Stimulated activated CD4-positive, alpha-beta T cell treated with anti-CD3 and anti-CD28 coated beads, TNF-alpha, amount 100 ng/mL, for 4 hours (primary cell): ENCODE measurements at regions not wholly inside any gene's neighbourhood (a gene's known extent, or its start where the extent isn't known, plus 50 kb on each side); places are given as distances from the start of the nearest gene placed in this dataset.

Source experiments
- DNase-seq, 3 experiments: peaks; one replicate each; pipeline ENCODE4 v3.0.0-alpha.2; 2020; ENCODE audit warnings: low read depth in 3 of 3

DNA sequence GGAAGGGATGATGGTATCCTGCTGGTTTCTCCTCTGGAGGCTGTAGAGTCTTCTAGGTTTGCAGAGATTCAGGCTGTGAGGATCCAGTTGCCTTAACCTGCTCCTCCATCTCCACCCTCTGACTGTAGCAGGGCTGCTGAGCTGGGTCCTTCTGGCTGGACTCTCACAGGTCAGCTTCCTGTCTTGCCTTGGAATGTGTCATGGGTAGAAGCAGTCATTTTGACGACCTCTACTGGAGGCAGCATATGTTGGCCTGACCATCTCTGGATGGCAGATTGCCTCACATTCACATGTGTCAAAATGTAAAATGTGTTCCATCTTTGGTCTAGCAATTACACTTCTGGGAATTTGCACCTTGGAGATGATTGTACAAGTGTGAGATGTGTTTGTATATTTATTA lies 504.4 kb upstream of the EEF2KMT start:
- DNase-seq = no peak

DNA sequence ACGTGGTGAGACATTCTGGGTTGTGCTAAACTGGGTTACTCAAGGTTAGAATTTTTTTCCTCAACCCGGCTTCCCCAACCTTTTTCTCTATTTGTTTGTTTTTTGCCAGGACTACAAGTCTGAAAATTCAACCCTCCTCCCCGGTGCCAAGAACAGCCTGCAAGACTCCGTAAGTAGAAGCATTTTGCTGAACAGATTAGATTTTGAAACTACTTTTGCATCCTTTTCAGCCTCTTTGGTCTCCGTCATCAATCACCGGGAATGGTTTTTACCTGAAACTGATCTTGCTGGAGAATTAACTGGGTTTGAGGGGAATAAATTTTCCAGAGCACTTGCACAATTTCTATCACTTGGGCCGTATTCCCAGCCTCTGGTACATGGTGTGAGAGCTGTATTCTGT lies 501.2 kb upstream of the EEF2KMT start:
- no peak for DNase-seq

- no peak for DNase-seq
These were observed 498.3 kb upstream of the EEF2KMT start for GRCh38 chr16:5595849-5596248.

GRCh38 chr16:5590416-5590815 lies 492.8 kb upstream of the EEF2KMT start:
- no peak for DNase-seq

- DNase-seq = no peak
These were observed 492.3 kb upstream of the EEF2KMT start for GRCh38 chr16:5589812-5590373.

DNA sequence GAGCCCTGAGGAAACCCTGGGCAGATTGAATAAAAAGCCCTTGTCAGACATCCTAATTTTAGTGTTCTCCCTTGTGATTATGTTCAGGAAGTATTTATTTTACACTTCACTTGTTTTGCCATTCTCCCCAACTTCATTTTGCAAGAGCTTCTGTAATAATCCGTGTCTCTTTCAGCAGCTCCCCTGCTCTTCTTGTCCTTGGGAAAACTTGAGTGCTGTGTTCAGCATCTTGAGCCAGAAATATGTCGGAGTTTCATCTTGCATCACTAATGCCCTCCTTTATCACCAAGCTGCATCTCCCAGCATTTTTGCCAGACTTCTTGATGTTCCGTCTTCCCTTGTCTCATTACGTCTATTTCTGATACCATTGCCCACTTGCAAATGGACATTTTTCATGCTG lies 486.5 kb upstream of the EEF2KMT start:
- DNase-seq = no peak

- no peak for DNase-seq
These were observed 484.9 kb upstream of the EEF2KMT start for GRCh38 chr16:5582529-5582928.

DNA sequence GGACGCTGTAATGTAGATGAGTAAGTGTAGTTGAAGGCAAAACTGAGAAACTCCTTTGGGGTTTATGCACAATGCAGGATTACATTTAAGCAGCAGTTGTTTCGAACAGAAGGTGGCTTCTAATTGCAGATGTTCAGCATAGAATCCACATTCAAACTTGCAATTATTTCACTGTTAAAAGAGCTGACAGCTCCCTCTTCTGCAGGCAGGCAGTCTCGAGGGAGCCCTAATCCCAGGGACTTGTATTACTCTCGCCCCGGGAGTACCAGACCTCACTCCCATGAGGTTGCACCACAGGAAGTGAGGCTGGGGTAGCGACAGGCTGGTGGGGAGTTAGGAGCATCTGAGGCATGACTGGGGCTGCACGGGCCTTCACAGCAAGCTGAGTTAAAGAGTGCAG lies 484.3 kb upstream of the EEF2KMT start:
- no peak for DNase-seq

DNA sequence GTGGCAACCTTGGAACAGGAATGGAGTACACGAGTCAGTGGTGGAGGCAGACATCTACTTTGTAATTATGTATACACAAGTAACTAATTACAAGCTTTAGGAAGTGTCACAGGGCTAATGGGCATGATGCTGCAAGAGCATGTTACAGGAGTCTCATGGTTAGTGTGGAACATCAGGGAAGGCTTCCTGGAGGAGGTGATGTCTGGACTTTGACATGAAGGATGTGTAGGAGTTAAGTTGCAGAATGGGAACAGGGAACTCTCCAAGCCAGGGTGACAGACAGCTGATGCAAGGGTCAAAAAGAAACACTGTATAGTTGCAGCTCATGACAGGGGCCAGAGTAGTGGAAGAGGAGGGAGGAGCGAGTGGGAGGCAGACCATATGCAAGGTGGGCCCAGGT lies 483.8 kb upstream of the EEF2KMT start:
- DNase-seq = no peak

DNA sequence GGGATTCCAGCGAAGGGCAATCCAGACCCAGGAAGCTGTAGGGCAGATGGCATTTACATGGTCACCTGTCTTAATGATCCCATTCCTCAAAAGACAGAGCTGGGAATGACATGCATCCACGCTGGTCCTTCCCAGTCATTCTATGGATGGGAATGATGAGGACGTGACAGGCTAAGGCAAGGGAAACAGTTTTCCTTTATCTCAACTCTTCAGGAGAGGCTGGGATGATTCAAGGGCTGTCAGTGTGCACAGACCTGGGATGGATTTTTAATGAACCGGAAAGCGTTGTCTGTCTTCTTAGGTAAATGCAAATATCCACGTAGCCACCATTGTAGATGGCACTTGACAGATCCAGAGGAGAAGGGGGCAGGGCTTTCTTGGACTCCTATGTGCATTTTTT lies 483.2 kb upstream of the EEF2KMT start:
- DNase-seq = no peak

DNA sequence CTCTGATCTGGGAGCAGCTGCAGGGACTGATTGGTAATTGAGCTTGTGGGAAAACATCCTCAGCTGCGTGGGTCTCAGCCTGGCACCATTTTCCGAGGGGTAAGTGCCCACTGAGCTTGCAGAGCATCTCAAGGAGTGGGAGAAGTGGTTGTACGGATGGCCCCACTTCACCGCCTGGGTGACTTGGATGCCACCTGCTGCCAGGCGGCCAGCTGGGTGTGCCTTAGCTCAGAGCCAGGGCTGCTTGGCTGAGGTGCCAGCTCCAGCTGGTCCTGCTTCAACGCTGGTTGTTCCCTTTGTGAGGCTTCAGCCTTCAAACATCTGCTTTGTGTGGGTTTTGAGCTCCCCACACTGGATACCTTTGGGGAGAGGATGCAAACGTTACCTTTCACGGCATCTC lies 482.7 kb upstream of the EEF2KMT start:
- no peak for DNase-seq

- no peak for DNase-seq
These were observed 481.4 kb upstream of the EEF2KMT start for GRCh38 chr16:5578980-5579379.

DNA sequence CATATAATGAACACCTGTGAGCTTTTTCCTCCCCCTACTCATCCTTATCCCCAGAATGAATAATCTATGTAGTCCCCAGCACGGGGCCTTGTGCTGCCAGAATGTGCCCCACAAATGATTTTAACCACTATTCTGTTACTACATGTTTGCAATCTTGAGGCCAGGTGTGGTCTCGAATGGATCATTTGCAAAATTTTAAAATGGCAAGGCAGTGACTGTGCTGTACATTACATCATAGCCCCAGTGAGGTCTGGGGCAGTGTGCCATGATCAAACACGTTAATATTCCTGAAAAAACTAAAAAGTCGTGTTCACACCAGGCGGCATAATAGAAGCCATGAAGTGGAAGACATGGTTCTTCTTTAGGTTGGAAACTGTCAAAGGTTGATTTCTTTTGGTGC lies 479.9 kb upstream of the EEF2KMT start:
- DNase-seq = no peak

DNA sequence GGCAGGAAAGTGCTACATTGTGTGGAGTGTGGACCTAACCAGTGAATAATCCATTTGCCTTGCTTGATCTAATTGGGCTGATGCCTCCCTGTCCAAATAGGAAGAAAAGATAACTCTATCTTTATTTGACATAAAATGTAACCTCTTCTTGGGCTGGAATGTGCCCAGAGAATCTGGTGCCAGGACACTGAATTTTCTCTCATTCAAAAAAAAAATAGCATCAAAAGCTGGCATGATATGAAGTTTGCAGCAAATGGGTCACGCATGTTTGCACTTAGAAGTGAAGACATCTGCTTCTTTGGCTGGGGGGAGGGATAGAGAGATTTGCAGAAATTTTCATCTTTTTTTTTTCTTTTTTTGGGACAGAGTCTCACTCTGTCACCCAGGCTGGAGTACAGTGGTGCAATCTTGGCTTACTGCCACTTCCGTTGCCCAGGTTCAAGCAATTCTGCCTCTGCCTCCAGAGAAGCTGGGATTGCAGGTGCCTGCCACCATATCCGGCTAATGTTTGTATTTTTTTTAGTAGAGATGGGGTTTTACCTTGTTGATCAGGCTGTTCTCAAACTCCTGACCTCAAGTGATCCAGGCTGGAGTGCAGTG lies 478.2 kb upstream of the EEF2KMT start:
- DNase-seq = no peak

DNA sequence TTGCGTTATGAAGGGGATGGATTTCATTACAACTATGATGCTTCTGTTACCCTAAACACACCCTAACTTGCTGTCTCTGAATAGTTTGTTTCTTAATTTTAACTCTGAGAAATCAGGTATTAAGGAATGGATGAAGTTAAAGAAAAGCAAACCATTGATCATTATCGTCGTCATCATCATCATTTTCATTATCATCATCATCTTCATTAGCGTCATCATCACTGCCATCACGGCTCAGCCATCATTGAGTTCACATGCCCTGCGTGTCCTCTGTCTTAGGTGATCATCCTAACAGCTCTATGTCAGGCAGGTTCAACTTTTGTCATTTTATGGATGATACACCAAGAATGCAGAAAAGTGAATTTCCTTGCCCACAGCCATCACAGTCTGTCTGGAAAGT lies 477.5 kb upstream of the EEF2KMT start:
- DNase-seq = no peak

GRCh38 chr16:5572056-5572455 lies 474.5 kb upstream of the EEF2KMT start:
- no peak for DNase-seq

DNA sequence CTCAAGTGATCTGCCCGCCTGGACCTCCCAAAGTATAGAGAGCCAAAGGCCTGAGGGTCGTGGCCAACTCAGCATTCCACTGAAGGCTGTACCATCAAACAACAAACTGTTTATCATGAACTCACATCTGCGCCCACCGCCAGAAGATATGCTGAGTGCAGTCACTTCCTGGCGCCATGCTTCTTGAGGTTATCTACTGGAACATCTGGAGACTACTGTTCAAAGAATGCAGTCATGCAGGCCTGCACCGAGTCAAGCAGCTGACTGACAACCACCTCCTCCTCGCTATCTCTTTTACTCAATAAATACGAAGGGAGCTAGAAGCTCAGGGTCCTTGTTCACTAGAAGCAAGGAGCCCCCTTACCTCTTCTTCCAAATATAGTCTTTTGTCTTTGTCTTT lies 473.9 kb upstream of the EEF2KMT start:
- DNase-seq = no peak

DNA sequence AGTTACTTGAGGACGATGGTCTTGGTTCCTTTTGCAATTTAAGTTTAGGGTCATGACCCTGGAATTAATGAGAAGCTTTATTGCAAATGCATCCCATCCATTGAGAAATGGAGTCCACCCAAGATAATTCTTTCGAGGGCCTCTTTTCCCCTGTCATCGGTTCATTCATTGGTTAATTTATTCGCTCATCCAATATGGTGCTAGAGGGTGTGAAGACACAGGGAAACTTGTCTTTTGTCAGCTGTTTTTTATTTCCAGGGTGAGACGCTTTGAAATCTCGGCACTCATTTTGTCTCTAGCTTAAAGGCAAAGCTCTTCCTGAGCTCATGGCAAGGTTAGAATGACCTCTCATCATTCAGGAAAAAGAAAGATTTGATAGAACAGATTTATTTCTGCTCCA lies 464.2 kb upstream of the EEF2KMT start:
- DNase-seq = no peak

GRCh38 chr16:5560084-5560483 lies 462.5 kb upstream of the EEF2KMT start:
- no peak for DNase-seq

DNA sequence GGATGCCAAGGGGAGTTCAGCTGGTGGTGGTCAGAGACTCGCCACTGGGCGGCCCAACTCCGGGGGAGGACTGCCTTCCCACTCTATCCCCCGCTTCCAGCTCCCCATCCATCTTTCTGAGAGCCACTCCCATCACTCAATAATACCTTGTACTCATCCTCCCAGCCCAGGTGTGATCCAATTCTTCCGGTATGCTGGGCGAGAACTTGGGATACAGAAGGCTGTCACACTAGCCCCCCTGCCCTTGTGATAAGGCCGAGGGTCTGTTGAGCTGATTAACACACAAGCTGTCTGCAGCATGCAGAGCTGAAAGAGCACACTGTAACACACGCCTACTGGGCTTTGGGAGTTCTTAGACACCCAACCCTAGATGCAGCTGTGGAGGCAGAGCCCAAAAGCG lies 460.4 kb upstream of the EEF2KMT start:
- DNase-seq = no peak

- DNase-seq = no peak
These were observed 459.9 kb upstream of the EEF2KMT start for GRCh38 chr16:5557448-5557847.

DNA sequence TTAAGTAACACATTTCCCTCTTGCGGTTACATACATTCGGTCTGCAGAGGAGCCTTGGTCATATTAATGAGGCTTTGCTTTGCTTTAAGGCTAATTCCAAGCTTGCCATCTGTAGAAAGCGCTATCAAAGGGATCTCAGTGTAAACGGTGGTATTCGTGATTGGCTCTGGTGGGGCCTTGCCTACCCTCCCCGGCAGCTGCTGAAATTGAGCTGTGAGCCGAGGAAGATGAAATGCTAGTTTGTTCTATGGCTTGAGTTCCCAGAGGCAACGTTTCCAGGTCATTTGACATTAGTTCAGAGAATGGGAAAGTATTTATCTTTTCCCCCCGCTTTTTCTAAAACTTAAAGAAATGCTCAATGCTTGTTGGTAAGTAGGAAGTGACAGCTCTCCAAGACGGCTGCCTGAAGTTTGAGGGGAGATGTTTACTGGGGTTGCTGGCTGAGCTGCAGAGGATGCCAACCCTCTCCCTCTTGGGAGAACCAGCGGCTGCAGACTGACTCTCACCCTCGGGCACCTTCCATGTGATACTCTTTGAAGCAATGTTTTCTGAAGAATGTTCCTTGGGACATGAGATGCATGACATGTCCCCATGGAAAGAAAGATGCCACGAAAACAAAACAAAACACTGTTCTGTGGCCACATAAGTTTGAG lies 458.7 kb upstream of the EEF2KMT start:
- no peak for DNase-seq

DNA sequence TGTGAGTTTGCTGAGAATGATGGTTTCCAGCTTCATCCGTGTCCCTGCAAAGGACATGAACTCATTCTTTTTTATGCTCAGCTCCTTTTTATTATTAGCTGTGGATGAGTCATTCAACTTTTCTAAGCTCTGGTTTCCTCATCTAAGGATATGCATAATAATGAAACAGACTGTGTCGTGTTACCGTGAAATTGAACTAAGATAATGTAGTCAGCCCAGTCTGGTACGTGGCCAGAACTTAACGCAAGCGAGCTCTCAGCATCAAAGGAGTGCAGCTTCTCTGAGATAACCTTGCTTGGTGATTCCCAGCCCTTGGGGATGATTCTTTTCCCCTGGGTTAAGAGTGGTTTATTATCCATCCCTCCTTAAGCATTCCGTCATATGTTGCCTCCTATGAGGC lies 454.3 kb upstream of the EEF2KMT start:
- DNase-seq = no peak

DNA sequence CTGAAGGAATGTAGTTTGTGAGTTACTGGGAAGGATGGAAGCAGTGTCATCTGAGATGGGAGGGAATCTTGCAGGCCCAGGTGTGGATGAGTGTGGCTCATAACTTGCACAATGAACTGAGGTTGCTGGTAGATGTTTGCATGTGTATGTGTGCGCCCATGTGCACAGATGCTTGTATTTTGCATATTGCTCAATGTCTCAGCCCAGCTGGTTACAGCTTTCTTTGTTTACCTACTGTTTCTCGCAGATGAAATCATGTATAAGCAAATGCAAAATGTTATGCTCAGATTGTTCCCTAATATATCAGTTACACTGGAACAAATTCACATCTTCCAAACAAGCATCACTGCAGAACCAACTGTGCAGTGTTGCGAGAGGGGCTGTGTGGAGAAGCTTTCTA lies 452.2 kb upstream of the EEF2KMT start:
- DNase-seq = no peak
